GM23248 (cell line): ENCODE measurements at regions not wholly inside any gene's neighbourhood (a gene's known extent, or its start where the extent isn't known, plus 50 kb on each side); places are given as distances from the start of the nearest gene placed in this dataset.

Experiments
- EZH2 ChIP-seq: fragments of 200-600 bp; sonication (generic); IDR thresholded peaks from 2 replicates; pipeline ENCODE4 v1.6.1; 2018; ENCODE audit warnings: antibody characterized with exemption, mild to moderate bottlenecking; ENCODE audit not compliant: insufficient read depth, poor library complexity, severe bottlenecking
- EZH2phosphoT487 ChIP-seq: fragments of 200-600 bp; sonication (generic); IDR thresholded peaks from 2 replicates; pipeline ENCODE4 v1.6.1; 2018; ENCODE audit warnings: antibody characterized with exemption, moderate library complexity, mild to moderate bottlenecking, low read depth; ENCODE audit not compliant: insufficient read depth

- TF ChIP-seq EZH2 (no peak), EZH2phosphoT487 (no peak)
Measured at GRCh38 chr4:14315129-14315528, 687.2 kb upstream of the CPEB2 start.
